ENCODE measurements at regions not wholly inside any gene's neighbourhood (a gene's known extent, or its start where the extent isn't known, plus 50 kb on each side); places are given as distances from the start of the nearest gene placed in this dataset.

DNA sequence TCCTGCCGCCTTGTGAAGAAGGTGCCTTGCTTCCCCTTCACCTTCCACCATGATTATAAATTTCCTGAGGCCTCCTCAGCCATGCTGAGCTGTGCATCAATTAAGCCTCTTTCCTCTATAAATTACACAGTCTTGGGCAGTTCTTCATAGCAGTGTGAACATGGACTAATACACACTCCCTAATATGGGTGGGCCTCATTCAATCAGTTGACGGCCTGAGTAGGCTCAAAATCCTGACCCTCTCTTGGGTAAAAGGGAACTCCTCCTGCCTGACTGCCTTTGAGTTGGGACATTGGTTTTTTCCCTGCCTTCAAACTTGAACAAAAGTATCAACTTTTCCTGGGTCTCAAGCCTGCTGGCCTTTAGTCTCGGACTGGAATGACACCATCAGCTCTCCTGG lies 96.6 kb upstream of the PROKR2 start (continued):
- TF ChIP-seq, protein P1, sequence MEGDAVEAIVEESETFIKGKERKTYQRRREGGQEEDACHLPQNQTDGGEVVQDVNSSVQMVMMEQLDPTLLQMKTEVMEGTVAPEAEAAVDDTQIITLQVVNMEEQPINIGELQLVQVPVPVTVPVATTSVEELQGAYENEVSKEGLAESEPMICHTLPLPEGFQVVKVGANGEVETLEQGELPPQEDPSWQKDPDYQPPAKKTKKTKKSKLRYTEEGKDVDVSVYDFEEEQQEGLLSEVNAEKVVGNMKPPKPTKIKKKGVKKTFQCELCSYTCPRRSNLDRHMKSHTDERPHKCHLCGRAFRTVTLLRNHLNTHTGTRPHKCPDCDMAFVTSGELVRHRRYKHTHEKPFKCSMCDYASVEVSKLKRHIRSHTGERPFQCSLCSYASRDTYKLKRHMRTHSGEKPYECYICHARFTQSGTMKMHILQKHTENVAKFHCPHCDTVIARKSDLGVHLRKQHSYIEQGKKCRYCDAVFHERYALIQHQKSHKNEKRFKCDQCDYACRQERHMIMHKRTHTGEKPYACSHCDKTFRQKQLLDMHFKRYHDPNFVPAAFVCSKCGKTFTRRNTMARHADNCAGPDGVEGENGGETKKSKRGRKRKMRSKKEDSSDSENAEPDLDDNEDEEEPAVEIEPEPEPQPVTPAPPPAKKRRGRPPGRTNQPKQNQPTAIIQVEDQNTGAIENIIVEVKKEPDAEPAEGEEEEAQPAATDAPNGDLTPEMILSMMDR (IDR thresholded peaks at IDR 0.05), result no peak
- TF ChIP-seq RXRA (IDR thresholded peaks at IDR 0.05; ENCODE audit: borderline replicate concordance, low read depth) (no peak), POLR2AphosphoS5 (IDR thresholded peaks at IDR 0.05; ENCODE audit: low read depth, low read length) (no peak), FOXM1 (IDR thresholded peaks at IDR 0.05; ENCODE audit: low read depth) (no peak), EZH2phosphoT487 (IDR thresholded peaks at IDR 0.05; ENCODE audit: borderline replicate concordance, low read depth) (no peak), GABPA (IDR thresholded peaks at IDR 0.05; ENCODE audit: low read depth) (no peak), EP300 (IDR thresholded peaks at IDR 0.05; ENCODE audit: borderline replicate concordance in 1 of 2, low read depth in 1 of 2, low read length in 1 of 2) (no peak)
- TF ChIP-seq, protein P2, sequence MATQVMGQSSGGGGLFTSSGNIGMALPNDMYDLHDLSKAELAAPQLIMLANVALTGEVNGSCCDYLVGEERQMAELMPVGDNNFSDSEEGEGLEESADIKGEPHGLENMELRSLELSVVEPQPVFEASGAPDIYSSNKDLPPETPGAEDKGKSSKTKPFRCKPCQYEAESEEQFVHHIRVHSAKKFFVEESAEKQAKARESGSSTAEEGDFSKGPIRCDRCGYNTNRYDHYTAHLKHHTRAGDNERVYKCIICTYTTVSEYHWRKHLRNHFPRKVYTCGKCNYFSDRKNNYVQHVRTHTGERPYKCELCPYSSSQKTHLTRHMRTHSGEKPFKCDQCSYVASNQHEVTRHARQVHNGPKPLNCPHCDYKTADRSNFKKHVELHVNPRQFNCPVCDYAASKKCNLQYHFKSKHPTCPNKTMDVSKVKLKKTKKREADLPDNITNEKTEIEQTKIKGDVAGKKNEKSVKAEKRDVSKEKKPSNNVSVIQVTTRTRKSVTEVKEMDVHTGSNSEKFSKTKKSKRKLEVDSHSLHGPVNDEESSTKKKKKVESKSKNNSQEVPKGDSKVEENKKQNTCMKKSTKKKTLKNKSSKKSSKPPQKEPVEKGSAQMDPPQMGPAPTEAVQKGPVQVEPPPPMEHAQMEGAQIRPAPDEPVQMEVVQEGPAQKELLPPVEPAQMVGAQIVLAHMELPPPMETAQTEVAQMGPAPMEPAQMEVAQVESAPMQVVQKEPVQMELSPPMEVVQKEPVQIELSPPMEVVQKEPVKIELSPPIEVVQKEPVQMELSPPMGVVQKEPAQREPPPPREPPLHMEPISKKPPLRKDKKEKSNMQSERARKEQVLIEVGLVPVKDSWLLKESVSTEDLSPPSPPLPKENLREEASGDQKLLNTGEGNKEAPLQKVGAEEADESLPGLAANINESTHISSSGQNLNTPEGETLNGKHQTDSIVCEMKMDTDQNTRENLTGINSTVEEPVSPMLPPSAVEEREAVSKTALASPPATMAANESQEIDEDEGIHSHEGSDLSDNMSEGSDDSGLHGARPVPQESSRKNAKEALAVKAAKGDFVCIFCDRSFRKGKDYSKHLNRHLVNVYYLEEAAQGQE (IDR thresholded peaks at IDR 0.05; ENCODE audit: low read depth, low read length), result no peak

DNA sequence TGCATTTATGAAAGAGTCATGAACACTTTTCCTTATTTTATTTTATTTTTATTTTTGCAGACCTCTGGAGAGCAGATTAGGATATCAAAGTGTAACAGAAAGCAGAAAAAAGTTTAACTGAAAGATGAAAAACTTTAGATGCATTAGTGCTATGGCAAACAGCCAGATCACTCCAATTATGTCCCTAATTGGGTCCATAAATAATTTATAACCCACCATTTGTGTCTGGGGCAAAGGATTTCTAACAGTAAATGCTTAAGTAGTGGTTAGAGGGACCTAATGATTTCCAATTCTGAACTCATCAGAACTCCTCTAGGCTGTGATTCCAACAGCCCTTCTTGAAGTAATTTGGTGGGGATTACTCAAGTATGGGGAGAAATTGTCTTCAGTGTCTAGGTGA lies 93.7 kb upstream of the PROKR2 start:
- peaks cover 0 to 31% of the 10 kb centered on the region in 2 experiments; a peak in 2 of 4 replicates for H3K4me1 ChIP-seq (ENCODE audit: control insufficient read depth in 1 of 2, insufficient read depth in 2 of 2, low read depth in 1 of 2, low read length in 1 of 2)

More for the DNA sequence above, 93.7 kb upstream of the PROKR2 start:
- no peaks in the 10 kb centered on the region for H3F3A ChIP-seq (replicated peaks; ENCODE audit: insufficient read depth)
- no peak overlapping the region for H2AFZ ChIP-seq (ENCODE audit: low read depth)
- POLR2A ChIA-PET, result interaction anchor here (1.1 kb wide), 1 partner anchor 9 kb away, joined by 4 read pairs; no protein-coding TSS in a partner anchor
- no peaks in the 10 kb centered on the region for H3K27me3 ChIP-seq (ENCODE audit: insufficient read depth)
- H3K4me2 ChIP-seq, result no peak overlapping the region
- H4K20me1 ChIP-seq (ENCODE audit: insufficient read depth), result no peaks in the 10 kb centered on the region
- H3K36me3 ChIP-seq (replicated peaks in 1 of 2; ENCODE audit: control insufficient read depth in 1 of 2, insufficient read depth in 2 of 2, low read length in 1 of 2), result no peaks in the 10 kb centered on the region
- H3K79me2 ChIP-seq (ENCODE audit: insufficient read depth), result no peaks in the 10 kb centered on the region
- H3K9me3 ChIP-seq, result no peaks in the 10 kb centered on the region
- DNase-seq, result peak; percentile 26
- no peak overlapping the region for H3K4me3 ChIP-seq (ENCODE audit: low read depth in 2 of 2, low read length in 1 of 2)
- no peaks in the 10 kb centered on the region for H3K9me2 ChIP-seq
- H3K9ac ChIP-seq, result no peak overlapping the region
- TF ChIP-seq RAD21 (IDR thresholded peaks at IDR 0.05; ENCODE audit: low read length) (no peak), RFX5 (IDR thresholded peaks at IDR 0.05; ENCODE audit: low read length) (no peak), NFIC (IDR thresholded peaks at IDR 0.05; ENCODE audit: borderline replicate concordance) (peak; percentile 21; the same call in 1 of the 2 replicates), RCOR1 (IDR thresholded peaks at IDR 0.05; ENCODE audit: low read length) (peak; percentile 89), JUND (IDR thresholded peaks at IDR 0.05) (no peak), TAF1 (IDR thresholded peaks at IDR 0.05; ENCODE audit: borderline replicate concordance, low read depth, low read length) (no peak), GATA2 (CRISPR knock-in tag; IDR thresholded peaks at IDR 0.05) (no peak), EP300 (IDR thresholded peaks at IDR 0.05; ENCODE audit: borderline replicate concordance in 1 of 2, low read depth in 1 of 2, low read length in 1 of 2) (peak in 1 of 2 experiments; percentile 89; a peak in 2 of 4 replicates), ZBTB33 (IDR thresholded peaks at IDR 0.05; ENCODE audit: borderline replicate concordance, low read depth) (no peak)
- TF ChIP-seq, protein P3, sequence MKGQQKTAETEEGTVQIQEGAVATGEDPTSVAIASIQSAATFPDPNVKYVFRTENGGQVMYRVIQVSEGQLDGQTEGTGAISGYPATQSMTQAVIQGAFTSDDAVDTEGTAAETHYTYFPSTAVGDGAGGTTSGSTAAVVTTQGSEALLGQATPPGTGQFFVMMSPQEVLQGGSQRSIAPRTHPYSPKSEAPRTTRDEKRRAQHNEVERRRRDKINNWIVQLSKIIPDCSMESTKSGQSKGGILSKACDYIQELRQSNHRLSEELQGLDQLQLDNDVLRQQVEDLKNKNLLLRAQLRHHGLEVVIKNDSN (IDR thresholded peaks at IDR 0.05; ENCODE audit: borderline replicate concordance, low read depth), result no peak
- CTCF ChIA-PET, result interaction anchor here (0.7 to 4.9 kb wide), 9 partner anchors 9 to 205 kb away, joined by 3 to 27 read pairs (median 5); partner anchors contain the start of gene PROKR2
- H3K27ac ChIP-seq (ENCODE audit: low read depth in 2 of 2, low read length in 1 of 2), result peak overlapping the region in 1 of 2 experiments; percentile 98; a peak in 2 of 4 replicates

Data from SK-N-SH (cell line).